HG03520 (cell line): ENCODE measurements at regions not wholly inside any gene's neighbourhood (a gene's known extent, or its start where the extent isn't known, plus 50 kb on each side); places are given as distances from the start of the nearest gene placed in this dataset.
"Not testable (repeated sequence)": the region's sequence is repeated elsewhere in the genome, so short reads cannot be mapped to it uniquely, and the experiment has no call there.

Source experiments
- ATAC-seq: cut with Tn5 transposase; IDR thresholded peaks from one replicate; pipeline ENCODE4 v1.9.1; 2021; ENCODE audit warnings: mild to moderate bottlenecking, moderate library complexity; ENCODE audit not compliant: unreplicated experiment

- ATAC-seq: no peak
Observed at GRCh38 chr17:69669441-69670178, 255.1 kb downstream of the MAP2K6 start.

GRCh38 chr17:69672924-69673323 lies 258.4 kb downstream of the MAP2K6 start:
- no peak for ATAC-seq

- no peak for ATAC-seq
Observed at GRCh38 chr17:69677130-69677529, 262.6 kb downstream of the MAP2K6 start.

GRCh38 chr17:69678206-69678605 lies 263.7 kb downstream of the MAP2K6 start:
- no peak for ATAC-seq

GRCh38 chr17:69679829-69680228 lies 265.3 kb downstream of the MAP2K6 start:
- no peak for ATAC-seq

GRCh38 chr17:69684251-69684650 lies 269.8 kb downstream of the MAP2K6 start:
- no peak for ATAC-seq

GRCh38 chr17:69685150-69685549 lies 270.7 kb downstream of the MAP2K6 start:
- not testable (repeated sequence) for ATAC-seq

- no peak for ATAC-seq
Observed at GRCh38 chr17:69690531-69690930, 276.0 kb downstream of the MAP2K6 start.

- ATAC-seq: no peak
Observed at GRCh38 chr17:69692171-69692570, 277.7 kb downstream of the MAP2K6 start.

- no peak for ATAC-seq
Observed at GRCh38 chr17:69695646-69696045, 281.1 kb downstream of the MAP2K6 start.

- ATAC-seq: no peak
Observed at GRCh38 chr17:69696650-69697049, 282.2 kb downstream of the MAP2K6 start.

- not testable (repeated sequence) for ATAC-seq
Observed at GRCh38 chr17:69698352-69698751, 283.9 kb downstream of the MAP2K6 start.

GRCh38 chr17:69702078-69702477 lies 287.6 kb downstream of the MAP2K6 start:
- ATAC-seq: no peak

GRCh38 chr17:69703751-69704150 lies 289.3 kb downstream of the MAP2K6 start:
- ATAC-seq: no peak

- ATAC-seq: no peak
Observed at GRCh38 chr17:69704935-69705334, 290.4 kb downstream of the MAP2K6 start.

GRCh38 chr17:69706127-69706526 lies 291.6 kb downstream of the MAP2K6 start:
- ATAC-seq: no peak

GRCh38 chr17:69709441-69709840 lies 294.9 kb downstream of the MAP2K6 start:
- no peak for ATAC-seq

- no peak for ATAC-seq
Observed at GRCh38 chr17:69710926-69711325, 296.4 kb downstream of the MAP2K6 start.

- no peak for ATAC-seq
Observed at GRCh38 chr17:69711541-69711940, 297.0 kb downstream of the MAP2K6 start.

GRCh38 chr17:69712801-69713311 lies 298.4 kb downstream of the MAP2K6 start:
- ATAC-seq: no peak

- ATAC-seq: no peak
Observed at GRCh38 chr17:69713815-69714214, 299.3 kb downstream of the MAP2K6 start.

GRCh38 chr17:69714669-69715068 lies 300.2 kb downstream of the MAP2K6 start:
- ATAC-seq: no peak

GRCh38 chr17:69715656-69716055 lies 301.2 kb downstream of the MAP2K6 start:
- ATAC-seq: no peak
